WERI-Rb-1 (cell line): ENCODE measurements at regions not wholly inside any gene's neighbourhood (a gene's known extent, or its start where the extent isn't known, plus 50 kb on each side); places are given as distances from the start of the nearest gene placed in this dataset.

Experiments
- DNase-seq: peaks from one replicate; pipeline ENCODE4 v3.0.0-alpha.2; 2020
- H3K27ac ChIP-seq: fragments of 250-450 bp; sonication (Bioruptor Pico); 2 replicates; pipeline ENCODE4 v1.5.1; 2020; ENCODE audit warnings: mild to moderate bottlenecking, moderate library complexity
- H3K27me3 ChIP-seq: fragments of 250-450 bp; sonication (Bioruptor Pico); 2 replicates; pipeline ENCODE4 v1.5.1; 2021; ENCODE audit warnings: mild to moderate bottlenecking, low read depth, moderate library complexity; ENCODE audit not compliant: insufficient read depth, severe bottlenecking
- H3K36me3 ChIP-seq: fragments of 250-450 bp; sonication (Bioruptor Pico); 2 replicates; pipeline ENCODE4 v1.5.1; 2020; ENCODE audit warnings: mild to moderate bottlenecking, moderate library complexity
- H3K4me3 ChIP-seq: 2 replicates; pipeline ENCODE4 v1.5.1; 2011; ENCODE audit warnings: low read depth, mild to moderate bottlenecking, control low read depth, low read length
- H3K9me3 ChIP-seq: fragments of 250-450 bp; sonication (Bioruptor Pico); 2 replicates; pipeline ENCODE4 v1.5.1; 2021; ENCODE audit warnings: mild to moderate bottlenecking, moderate library complexity; ENCODE audit not compliant: severe bottlenecking
- CTCF ChIP-seq: IDR thresholded peaks from 2 replicates; pipeline ENCODE4 v1.5.1; 2011; ENCODE audit warnings: low read depth, mild to moderate bottlenecking, control low read depth, inconsistent platforms, low read length

- no peak for TF ChIP-seq CTCF
- Histone ChIP-seq H3K36me3 (no peaks in the 10 kb centered on the region), H3K27ac (no peak overlapping the region), H3K4me3 (no peak overlapping the region), H3K27me3 (no peaks in the 10 kb centered on the region), H3K9me3 (no peaks in the 10 kb centered on the region)
- no peak for DNase-seq
These were observed 90.6 kb downstream of the SKA1 start for GRCh38 chr18:50465211-50466153.

- Histone ChIP-seq H3K27ac (no peak overlapping the region), H3K4me3 (no peak overlapping the region), H3K9me3 (no peaks in the 10 kb centered on the region), H3K36me3 (no peaks in the 10 kb centered on the region), H3K27me3 (no peaks in the 10 kb centered on the region)
- DNase-seq: no peak
- no peak for TF ChIP-seq CTCF
These were observed 91.8 kb downstream of the SKA1 start for GRCh38 chr18:50466634-50467033.

GRCh38 chr18:50468807-50469206 lies 91.1 kb upstream of the MAPK4 start:
- Histone ChIP-seq H3K36me3 (no peaks in the 10 kb centered on the region), H3K27me3 (no peaks in the 10 kb centered on the region), H3K4me3 (no peak overlapping the region), H3K9me3 (no peaks in the 10 kb centered on the region), H3K27ac (no peak overlapping the region)
- TF ChIP-seq CTCF: no peak
- no peak for DNase-seq

GRCh38 chr18:50469380-50469781 lies 90.5 kb upstream of the MAPK4 start:
- H3K9me3 ChIP-seq: no peaks in the 10 kb centered on the region
- H3K27me3 ChIP-seq: no peaks in the 10 kb centered on the region
- no peaks in the 10 kb centered on the region for H3K36me3 ChIP-seq
- H3K4me3 ChIP-seq: no peak overlapping the region
- H3K27ac ChIP-seq: no peak overlapping the region
- TF ChIP-seq CTCF: no peak
- no peak for DNase-seq

GRCh38 chr18:50472941-50473340 lies 86.9 kb upstream of the MAPK4 start:
- TF ChIP-seq CTCF: no peak
- Histone ChIP-seq H3K27ac (no peak overlapping the region), H3K27me3 (no peaks in the 10 kb centered on the region), H3K9me3 (no peaks in the 10 kb centered on the region), H3K36me3 (no peaks in the 10 kb centered on the region), H3K4me3 (no peak overlapping the region)
- DNase-seq: no peak
